ENCODE measurements at regions not wholly inside any gene's neighbourhood (a gene's known extent, or its start where the extent isn't known, plus 50 kb on each side); places are given as distances from the start of the nearest gene placed in this dataset.

- BruUV-seq (replicated peaks): no TSS peak
- Histone ChIP-seq H3K27me3 (replicated peaks; ENCODE audit: insufficient read depth, low read depth, low read length, poor library complexity) (no peaks in the 10 kb centered on the region), H3K4me3 (ENCODE audit: low read depth, low read length, poor library complexity, severe bottlenecking) (no peak overlapping the region), H3K4me1 (ENCODE audit: insufficient read depth, low read length, poor library complexity, severe bottlenecking) (no peaks in the 10 kb centered on the region), H3K27ac (ENCODE audit: low read depth, low read length, poor library complexity, severe bottlenecking) (no peak overlapping the region), H3K9me3 (ENCODE audit: low read depth, low read length, poor library complexity, severe bottlenecking) (no peaks in the 10 kb centered on the region), H3K36me3 (ENCODE audit: insufficient read depth, low read length, poor library complexity, severe bottlenecking) (no peaks in the 10 kb centered on the region)
- POLR2A ChIA-PET (ENCODE audit: low non-redundant PET): no interaction called here
- no peak for DNase-seq (ENCODE audit: low spot score)
- intact Hi-C loops (cut with micrococcal nuclease; ENCODE audit: unreplicated experiment): no loop called here
- TF ChIP-seq EZH2 (IDR thresholded peaks at IDR 0.05; ENCODE audit: borderline replicate concordance, low read depth, low read length, poor library complexity, severe bottlenecking): no peak
- no peak for TF ChIP-seq CTCF (conservative IDR thresholded peaks at IDR 0.05; ENCODE audit: low read depth, low read length)
- CTCF ChIA-PET: no interaction called here
These were observed 394.3 kb downstream of the PCDH17 start for GRCh38 chr13:58025821-58026220.

- H3K27me3 ChIP-seq (replicated peaks; ENCODE audit: insufficient read depth, low read depth, low read length, poor library complexity): no peaks in the 10 kb centered on the region
- TF ChIP-seq CTCF (conservative IDR thresholded peaks at IDR 0.05; ENCODE audit: low read depth, low read length) (no peak), EZH2 (IDR thresholded peaks at IDR 0.05; ENCODE audit: borderline replicate concordance, low read depth, low read length, poor library complexity, severe bottlenecking) (no peak)
- DNase-seq (ENCODE audit: low spot score): peak; percentile 65
- H3K27ac ChIP-seq (ENCODE audit: low read depth, low read length, poor library complexity, severe bottlenecking): no peak overlapping the region
- POLR2A ChIA-PET (ENCODE audit: low non-redundant PET): no interaction called here
- H3K4me1 ChIP-seq (ENCODE audit: insufficient read depth, low read length, poor library complexity, severe bottlenecking): peaks cover 15% of the 10 kb centered on the region
- intact Hi-C loops (cut with micrococcal nuclease; ENCODE audit: unreplicated experiment): no loop called here
- H3K9me3 ChIP-seq (ENCODE audit: low read depth, low read length, poor library complexity, severe bottlenecking): no peaks in the 10 kb centered on the region
- CTCF ChIA-PET: no interaction called here
- H3K4me3 ChIP-seq (ENCODE audit: low read depth, low read length, poor library complexity, severe bottlenecking): no peak overlapping the region
- no TSS peak for BruUV-seq (replicated peaks)
- no peaks in the 10 kb centered on the region for H3K36me3 ChIP-seq (ENCODE audit: insufficient read depth, low read length, poor library complexity, severe bottlenecking)
These were observed 401.3 kb downstream of the PCDH17 start for GRCh38 chr13:58032676-58033460.

GRCh38 chr13:58043971-58044370, 412.4 kb downstream of the PCDH17 start:
- POLR2A ChIA-PET (ENCODE audit: low non-redundant PET): no interaction called here

More at GRCh38 chr13:58043971-58044370, 412.4 kb downstream of the PCDH17 start:
- H3K9me3 ChIP-seq (ENCODE audit: low read depth, low read length, poor library complexity, severe bottlenecking): no peaks in the 10 kb centered on the region
- no peaks in the 10 kb centered on the region for H3K36me3 ChIP-seq (ENCODE audit: insufficient read depth, low read length, poor library complexity, severe bottlenecking)
- no peak overlapping the region for H3K27ac ChIP-seq (ENCODE audit: low read depth, low read length, poor library complexity, severe bottlenecking)
- BruUV-seq (replicated peaks): no TSS peak
- no peak for TF ChIP-seq EZH2 (IDR thresholded peaks at IDR 0.05; ENCODE audit: borderline replicate concordance, low read depth, low read length, poor library complexity, severe bottlenecking)
- TF ChIP-seq CTCF (conservative IDR thresholded peaks at IDR 0.05; ENCODE audit: low read depth, low read length): no peak
- no peak for DNase-seq (ENCODE audit: low spot score)
- no peak overlapping the region for H3K4me3 ChIP-seq (ENCODE audit: low read depth, low read length, poor library complexity, severe bottlenecking)
- H3K4me1 ChIP-seq (ENCODE audit: insufficient read depth, low read length, poor library complexity, severe bottlenecking): no peaks in the 10 kb centered on the region
- intact Hi-C loops (cut with micrococcal nuclease; ENCODE audit: unreplicated experiment): no loop called here
- no peaks in the 10 kb centered on the region for H3K27me3 ChIP-seq (replicated peaks; ENCODE audit: insufficient read depth, low read depth, low read length, poor library complexity)
- CTCF ChIA-PET: no interaction called here

Measured in A673 (cell line).